ENCODE measurements at regions not wholly inside any gene's neighbourhood (a gene's known extent, or its start where the extent isn't known, plus 50 kb on each side); places are given as distances from the start of the nearest gene placed in this dataset.

DNA sequence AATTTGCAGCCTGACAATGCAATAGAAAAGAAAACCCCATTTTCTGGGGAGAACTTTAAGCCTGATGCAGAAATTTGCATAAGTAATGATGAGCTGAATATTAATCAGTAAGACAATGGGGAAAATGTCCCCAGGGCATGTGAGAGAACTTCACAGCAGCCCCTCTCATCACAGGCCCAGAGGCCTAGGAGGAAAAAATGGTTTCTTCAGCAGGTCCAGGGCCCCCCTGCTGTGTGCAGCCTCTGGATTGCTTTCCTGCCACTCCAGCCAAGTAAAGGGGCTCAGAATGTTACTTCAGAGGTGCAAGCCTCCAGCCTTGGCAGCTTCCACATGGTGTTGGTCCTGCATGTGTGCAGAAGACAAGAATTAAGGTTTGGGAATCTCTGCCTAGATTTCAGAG, 900.3 kb upstream of the ROBO1 start:
- TF ChIP-seq EP300 (IDR thresholded peaks at IDR 0.05): no peak
- TF ChIP-seq, protein P1, sequence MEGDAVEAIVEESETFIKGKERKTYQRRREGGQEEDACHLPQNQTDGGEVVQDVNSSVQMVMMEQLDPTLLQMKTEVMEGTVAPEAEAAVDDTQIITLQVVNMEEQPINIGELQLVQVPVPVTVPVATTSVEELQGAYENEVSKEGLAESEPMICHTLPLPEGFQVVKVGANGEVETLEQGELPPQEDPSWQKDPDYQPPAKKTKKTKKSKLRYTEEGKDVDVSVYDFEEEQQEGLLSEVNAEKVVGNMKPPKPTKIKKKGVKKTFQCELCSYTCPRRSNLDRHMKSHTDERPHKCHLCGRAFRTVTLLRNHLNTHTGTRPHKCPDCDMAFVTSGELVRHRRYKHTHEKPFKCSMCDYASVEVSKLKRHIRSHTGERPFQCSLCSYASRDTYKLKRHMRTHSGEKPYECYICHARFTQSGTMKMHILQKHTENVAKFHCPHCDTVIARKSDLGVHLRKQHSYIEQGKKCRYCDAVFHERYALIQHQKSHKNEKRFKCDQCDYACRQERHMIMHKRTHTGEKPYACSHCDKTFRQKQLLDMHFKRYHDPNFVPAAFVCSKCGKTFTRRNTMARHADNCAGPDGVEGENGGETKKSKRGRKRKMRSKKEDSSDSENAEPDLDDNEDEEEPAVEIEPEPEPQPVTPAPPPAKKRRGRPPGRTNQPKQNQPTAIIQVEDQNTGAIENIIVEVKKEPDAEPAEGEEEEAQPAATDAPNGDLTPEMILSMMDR (IDR thresholded peaks at IDR 0.05): no peak
- TF ChIP-seq POLR2A (IDR thresholded peaks at IDR 0.05): no peak

Data from ovary (tissue), 3 donors.